ENCODE measurements at regions not wholly inside any gene's neighbourhood (a gene's known extent, or its start where the extent isn't known, plus 50 kb on each side); places are given as distances from the start of the nearest gene placed in this dataset.

GRCh38 chr5:159695741-159696294 lies 220.5 kb upstream of the ADRA1B start:
- TF ChIP-seq POLR2AphosphoS5 (IDR thresholded peaks at IDR 0.05; ENCODE audit: low read depth, low read length) (no peak), FOXP2 (optimal IDR thresholded peaks at IDR 0.05; ENCODE audit: borderline replicate concordance, extremely low read depth, extremely low read length, insufficient read depth) (no peak), REST (IDR thresholded peaks at IDR 0.05; ENCODE audit: insufficient read depth in 1 of 2, low read depth in 2 of 2, low read length in 2 of 2) (no peak)
